Left lobe of liver (tissue), 2 donors: ENCODE measurements at regions not wholly inside any gene's neighbourhood (a gene's known extent, or its start where the extent isn't known, plus 50 kb on each side); places are given as distances from the start of the nearest gene placed in this dataset.
"Not testable (repeated sequence)": the region's sequence is repeated elsewhere in the genome, so short reads cannot be mapped to it uniquely, and the experiment has no call there.

Experiments used
- ATAC-seq: fragments of 200-7000 bp; cut with Tn5 transposase; one replicate; pipeline ENCODE4 v1.9.1; 2020; ENCODE audit warnings: mild to moderate bottlenecking, moderate library complexity
- DNase-seq: peaks from one replicate; pipeline ENCODE4 v3.0.0-alpha.2; 2020; ENCODE audit warnings: low spot score
- donor health status: DM: no; HTN: no; CAD: no; lungs with moderate emphysema.
- donor health status: DM: no; HTN: yes; CAD: no.

DNA sequence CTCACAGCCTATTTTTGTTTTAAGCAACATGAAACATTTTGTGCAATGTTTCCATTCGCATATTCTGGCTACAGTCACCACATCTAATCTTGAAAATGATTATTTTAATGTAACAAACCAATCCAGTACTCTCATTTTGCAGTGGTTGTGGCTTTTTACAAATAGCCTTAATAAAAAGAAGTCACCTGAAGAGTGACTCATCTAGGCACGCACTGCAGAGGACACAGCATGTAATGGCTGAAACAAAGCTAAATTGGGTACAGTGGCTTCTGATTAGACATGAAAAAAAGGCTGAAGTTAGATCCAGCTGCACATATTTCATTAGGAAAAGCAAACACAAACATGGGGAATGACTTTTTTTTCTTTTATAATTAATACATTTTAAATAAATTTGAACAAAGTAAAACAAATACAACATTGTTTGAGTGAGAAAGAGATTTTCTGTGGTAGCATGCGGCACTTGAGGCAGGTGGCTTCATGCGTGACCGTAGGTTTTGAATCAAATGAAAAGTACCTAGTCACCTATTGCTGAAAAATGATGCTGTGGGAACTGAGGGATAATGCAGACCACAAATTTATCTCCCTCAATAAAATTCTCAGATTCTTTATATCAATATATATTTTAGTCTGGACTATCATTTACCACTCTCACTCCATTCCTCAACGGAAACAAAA is 240.8 kb upstream of the DDX53 start:
- no peak for ATAC-seq
- DNase-seq, result no peak

DNA sequence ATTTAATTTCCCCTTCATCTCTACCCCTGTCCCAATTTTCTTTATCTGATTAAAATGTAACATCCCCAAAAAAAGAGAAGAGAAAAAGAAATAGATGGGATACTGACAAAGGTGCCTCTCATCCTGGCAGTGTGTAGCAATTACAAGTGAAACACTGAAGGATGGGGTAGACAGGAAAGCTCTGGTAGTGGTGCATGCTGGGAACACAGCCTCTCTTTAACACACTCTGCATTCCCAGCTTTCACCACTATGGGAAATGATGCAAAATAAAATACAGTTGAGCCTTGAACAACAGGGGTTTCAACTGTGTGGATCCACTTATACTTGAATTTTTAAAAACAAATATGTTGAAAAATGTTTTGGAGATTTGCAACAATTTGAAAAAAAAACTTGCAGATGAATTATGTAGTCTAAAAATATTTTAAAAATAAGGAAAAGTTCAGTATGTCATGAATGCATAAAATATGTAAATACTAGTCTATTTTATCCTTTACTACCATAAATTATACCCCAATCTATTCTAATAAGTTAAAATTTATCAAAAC is 239.2 kb upstream of the DDX53 start:
- no peak for DNase-seq
- no peak for ATAC-seq

DNA sequence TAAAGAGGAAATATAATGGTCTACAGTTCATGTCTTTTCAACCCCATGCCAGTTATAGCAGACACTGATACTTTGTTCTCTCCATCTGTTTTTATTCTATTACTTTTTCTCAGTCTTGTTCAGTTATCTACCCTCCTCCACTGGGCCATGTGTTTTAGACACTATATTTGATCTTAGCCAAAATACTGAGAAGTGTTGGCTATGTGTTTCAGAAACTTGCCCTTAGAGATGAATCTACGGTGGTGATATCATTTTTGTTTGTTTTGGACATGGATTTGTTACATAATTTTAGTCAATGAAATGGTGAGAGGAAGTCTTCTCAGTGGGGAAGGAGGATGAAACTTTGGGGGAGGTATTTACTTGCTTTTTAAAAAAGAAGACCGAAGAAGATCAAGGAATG is 211.5 kb upstream of the DDX53 start:
- no peak for ATAC-seq
- DNase-seq, result no peak

DNA sequence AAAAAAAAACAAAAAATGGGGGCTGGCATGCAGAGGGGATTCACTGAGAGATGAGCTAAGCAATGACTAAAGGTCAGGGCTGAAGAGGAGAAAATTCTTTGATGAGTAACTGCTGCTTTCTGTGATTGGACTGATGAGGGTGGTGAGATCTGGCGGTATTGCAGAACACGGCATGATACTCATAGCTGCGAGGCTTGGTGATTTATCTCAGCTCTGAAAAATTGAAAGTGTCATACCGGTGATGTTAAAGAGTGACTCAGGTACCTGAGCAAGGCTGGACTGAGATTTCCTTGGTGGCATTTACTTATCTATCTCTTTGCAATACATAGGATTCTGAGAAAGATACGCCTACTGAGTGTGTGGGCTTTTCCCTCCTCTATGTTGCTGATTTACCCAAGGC is 204.1 kb upstream of the DDX53 start:
- ATAC-seq, result no peak
- no peak for DNase-seq

DNA sequence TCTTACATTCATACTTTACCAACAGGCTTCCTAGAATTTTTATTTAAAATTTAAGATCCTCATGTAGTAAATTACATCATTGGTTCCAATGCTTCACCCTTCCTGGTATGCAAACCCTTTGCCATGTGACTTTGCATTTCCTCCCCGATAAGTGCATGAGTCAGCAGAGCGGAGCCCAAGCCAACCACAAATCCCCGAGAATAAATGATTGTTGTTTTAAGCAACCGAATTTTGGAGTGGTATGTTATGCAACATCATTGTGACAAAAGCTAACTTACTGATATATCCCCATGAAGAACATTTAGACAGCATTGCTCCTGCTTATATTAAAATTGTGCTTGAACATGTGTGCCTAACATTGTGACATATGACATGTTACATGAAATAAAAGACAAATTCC is 199.4 kb upstream of the DDX53 start:
- ATAC-seq, result no peak
- DNase-seq, result no peak

DNA sequence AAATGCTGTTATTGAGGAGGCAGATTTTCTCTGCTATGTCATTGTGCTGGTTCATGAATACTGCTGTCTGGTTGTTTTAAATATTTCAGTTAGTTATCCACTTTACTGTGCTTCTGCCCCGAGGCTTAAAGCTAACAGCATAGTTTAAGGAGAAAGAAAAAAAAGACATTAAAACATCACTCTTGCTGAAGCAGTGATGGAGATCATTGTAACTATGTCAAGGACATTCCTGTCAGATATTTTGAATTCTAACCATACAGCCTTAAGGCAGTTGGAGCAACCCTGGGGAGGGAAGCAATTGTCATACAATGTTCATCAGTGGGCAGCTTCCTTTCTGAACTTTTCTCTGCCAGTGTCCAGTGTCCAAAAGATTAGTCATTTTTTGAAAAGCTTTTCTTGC is 199.0 kb upstream of the DDX53 start:
- no peak for ATAC-seq
- no peak for DNase-seq

DNA sequence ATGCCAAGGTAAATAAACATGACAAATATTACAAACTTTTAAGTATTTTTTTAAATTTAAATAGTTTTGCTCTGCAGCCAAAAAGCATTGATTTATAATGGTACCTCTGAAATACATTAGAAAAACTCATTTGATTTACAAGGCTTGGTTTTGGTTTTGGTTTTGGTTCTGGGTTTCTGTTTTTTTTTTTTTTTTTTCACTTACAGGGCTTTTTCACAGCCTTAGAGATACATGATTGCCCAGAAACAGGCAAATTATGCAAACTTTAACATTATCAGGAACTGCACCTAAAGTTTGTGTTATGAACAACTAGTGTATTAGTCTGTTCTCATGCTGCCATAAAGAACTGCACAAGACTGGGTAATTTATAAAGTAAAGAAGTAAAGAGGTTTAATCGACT is 196.4 kb upstream of the DDX53 start:
- DNase-seq (no peak), ATAC-seq (no peak)

DNA sequence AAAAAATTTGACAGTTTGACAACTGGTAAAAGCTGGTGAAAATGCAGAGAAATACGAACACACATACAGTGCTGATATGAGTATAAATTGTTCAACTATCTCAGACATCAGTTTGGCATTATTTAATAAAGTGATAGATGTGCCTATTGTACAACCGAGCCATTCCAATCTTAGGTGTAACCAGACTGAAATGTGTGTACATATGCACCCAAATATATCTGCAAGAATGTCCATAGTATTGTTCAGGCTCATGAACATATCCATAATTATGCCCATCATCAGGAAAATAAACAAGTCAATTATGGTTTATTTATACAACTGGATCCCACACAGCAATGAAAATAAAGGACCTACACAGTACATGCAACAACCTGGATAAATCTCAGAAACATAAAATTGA is 188.9 kb upstream of the DDX53 start:
- DNase-seq (no peak), ATAC-seq (no peak)

DNA sequence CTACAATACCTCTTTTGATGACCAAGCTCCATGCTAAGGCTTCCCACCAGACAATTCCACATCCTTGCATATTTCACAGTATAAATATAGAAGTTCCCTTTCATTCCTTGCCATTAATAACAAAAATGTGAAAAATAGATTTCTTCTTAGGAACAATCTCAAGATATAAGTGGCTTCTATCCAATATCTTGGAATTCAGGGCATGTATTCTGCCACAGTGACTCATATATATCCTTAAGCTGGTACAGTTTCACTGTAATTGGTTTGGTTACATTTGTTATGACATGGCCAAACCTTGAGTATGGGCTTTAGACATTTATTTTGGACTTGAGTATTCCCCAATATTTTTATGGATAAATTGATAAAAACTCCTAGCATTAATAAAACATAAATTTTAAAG is 181.7 kb upstream of the DDX53 start:
- ATAC-seq (no peak), DNase-seq (no peak)

DNA sequence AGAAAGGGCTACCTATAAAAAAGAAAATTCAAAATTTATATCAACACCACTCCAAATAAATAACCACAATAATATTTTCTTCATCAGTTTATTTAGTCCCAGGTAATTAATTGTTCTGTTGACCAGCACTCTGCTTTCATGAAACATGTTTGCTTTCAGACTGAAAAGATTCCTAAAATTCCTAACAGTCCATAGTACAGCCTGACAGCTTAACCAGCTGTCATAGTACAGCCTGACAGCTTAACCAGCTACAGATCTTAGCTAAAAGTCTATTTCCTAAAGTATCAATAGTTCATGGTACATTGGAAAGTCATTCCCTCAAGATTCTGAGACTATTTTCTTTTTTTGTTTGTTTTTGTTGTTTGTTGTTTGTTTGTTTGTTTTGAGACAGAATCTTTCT is 144.1 kb upstream of the DDX53 start:
- no peak for ATAC-seq

DNA sequence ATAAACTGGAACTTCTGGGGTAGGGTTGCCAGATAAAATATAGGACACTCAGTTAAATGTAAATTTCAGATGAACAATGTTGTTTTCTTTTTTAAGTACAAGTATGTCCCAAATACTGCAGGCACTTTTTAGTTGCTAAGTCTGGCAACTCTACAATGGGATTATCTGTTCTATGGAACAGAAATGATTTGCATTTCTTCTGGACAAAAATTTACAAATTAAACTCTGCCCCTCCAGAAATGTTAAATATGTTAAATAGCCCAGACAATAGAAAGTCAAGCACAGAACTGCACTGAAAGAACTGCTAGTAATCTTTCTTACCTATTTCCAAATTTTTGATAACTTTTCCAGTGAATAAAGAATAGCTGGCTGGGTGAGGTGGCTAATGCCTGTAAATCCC is 140.1 kb upstream of the DDX53 start:
- DNase-seq (no peak), ATAC-seq (no peak)

More for the DNA sequence above, 144.1 kb upstream of the DDX53 start:
- DNase-seq, result no peak

DNA sequence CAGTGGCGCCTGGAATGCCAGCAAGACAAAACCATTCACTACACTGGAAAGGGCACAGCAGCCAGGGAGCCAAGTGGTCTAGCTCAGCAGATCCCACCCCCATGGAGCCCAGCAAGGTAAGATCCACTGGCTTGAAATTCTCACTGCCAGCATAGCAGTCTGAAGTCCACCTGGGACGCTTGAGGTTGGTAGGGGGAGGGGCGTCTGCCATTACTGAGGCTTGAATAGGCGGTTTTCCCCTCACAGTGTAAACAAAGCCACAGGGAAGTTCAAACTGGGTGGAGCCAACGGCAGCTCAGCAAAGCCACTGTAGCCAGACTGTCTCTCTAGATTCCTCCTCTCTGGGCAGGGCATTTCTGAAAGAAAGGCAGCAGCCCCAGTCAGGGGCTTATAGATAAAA is 133.0 kb upstream of the DDX53 start:
- DNase-seq, ATAC-seq: not testable (repeated sequence)

DNA sequence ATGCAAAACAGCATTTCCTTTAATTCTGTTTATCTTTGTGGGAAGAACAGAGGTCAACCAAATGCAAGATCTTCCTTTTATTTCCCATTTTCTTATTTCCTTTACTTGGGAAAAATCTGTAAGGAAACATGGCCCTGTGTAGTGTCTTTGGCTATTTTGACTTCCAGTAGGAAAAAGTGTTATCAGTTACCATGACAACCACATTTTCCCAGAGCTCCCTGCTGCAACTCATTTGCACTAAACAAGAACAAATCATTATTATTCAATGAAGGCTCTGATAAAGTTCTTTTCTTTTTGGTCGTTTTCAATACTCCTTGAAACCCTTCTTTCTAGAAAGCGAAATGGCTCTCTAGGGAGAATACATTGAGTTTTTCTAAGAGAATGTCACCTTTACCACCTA is 117.2 kb upstream of the DDX53 start:
- ATAC-seq, result no peak
- no peak for DNase-seq

DNA sequence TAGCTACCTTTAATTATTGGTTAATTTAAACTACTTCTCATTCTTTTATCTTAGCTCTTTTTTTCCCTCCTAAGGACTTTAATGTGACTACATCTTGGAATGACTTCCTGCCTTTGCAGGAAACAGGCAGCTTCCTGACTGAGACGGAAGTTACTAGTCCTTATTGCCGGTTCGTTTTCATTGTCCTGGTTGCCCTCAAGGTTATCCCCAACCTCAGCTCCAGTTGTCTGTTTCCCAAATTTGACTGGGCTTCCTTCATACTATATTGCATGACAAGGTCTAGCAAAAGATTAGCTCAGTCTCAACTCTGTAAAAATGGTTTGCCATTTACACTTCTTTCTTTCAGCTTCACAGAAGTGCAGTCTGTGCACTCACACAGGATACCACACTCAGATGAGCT is 109.9 kb upstream of the DDX53 start:
- no peak for ATAC-seq
- DNase-seq, result no peak

DNA sequence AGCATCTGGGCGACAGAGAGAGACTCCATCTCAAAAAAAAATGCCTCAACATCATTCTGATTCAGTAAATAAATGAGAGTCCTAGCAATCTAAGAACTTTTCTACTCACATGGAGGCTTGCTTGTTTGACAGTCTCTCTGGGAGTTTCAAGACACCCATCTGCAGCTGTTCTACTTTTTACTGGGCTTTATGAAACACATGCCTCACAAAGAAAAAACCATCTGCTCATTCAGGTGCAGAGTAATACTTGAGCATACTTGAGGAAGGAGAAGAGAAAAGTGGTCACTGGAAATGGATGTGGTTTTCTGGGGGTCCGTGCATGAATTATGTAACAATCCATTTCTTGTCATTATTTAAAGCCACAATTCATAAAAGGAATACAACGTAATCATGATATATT is 87.1 kb upstream of the DDX53 start:
- DNase-seq, result no peak
- ATAC-seq, result no peak

DNA sequence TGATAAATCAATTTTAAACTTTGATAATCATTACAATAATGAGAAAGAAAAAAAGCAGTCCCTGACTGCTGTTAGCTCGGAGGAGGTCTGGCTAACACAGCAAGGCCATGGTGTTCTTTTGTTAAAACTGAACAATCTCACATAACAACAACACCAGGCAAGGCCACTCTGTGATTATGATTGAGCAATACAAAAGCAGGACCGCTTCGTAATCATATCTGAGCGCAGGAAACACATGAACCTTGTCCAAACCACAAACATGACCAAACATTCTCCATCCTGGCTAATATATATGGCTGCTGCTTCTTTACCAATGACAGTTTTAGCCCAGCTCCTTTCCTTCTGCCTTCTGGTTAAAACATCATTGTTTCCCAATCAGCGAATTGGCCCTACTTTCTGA is 76.8 kb upstream of the DDX53 start:
- no peak for ATAC-seq
- DNase-seq, result no peak

DNA sequence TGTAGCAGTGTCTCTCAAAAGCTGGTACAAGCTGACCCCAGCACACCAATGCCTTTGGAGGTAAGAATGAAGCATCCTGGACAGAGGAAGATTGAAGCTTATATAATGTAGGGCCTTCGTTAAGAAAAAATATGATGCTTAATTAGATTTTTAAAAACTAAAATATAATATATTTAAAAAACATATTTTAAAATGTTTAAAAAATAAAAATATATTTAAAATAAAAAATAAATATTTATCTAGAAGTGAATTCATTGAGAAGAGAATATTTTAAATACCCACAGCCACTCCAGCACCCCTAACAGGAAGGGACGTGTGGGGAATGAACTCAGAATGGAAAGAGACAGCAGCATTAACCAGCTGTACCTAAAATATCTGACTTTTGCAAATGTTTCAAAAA is 65.1 kb upstream of the DDX53 start:
- DNase-seq (no peak), ATAC-seq (no peak)

DNA sequence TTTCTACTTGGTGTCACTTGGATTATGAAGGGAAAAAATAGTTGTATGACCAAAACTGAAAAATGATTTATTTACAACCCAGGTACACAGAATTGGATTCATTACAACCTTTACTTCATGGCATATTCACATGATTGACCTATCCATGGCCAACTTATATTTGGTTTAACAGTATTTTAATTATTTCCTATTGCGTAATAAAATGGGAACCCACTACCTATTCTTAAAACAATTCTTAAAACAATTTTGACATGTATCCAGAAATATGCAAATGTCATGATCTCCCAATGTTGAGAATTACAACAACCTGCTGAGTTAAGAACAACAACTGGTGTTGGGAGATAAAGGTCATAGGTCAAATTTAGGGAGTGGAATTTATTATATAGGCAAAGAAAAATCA is 54.8 kb upstream of the DDX53 start:
- DNase-seq, result no peak
- ATAC-seq, result no peak
